Endodermal cell (in vitro differentiated cells): ENCODE measurements at regions not wholly inside any gene's neighbourhood (a gene's known extent, or its start where the extent isn't known, plus 50 kb on each side); places are given as distances from the start of the nearest gene placed in this dataset.

ENCODE experiments used
- DNase-seq: peaks from one replicate; pipeline ENCODE4 v3.0.0-alpha.2; 2017
- H3K27ac ChIP-seq: 2 replicates; pipeline ENCODE4 v1.5.1; 2013; ENCODE audit warnings: mild to moderate bottlenecking, low read depth, low read length, moderate library complexity
- H3K27me3 ChIP-seq: 2 replicates; pipeline ENCODE4 v1.6.1; 2013; ENCODE audit warnings: mild to moderate bottlenecking, low read length, moderate library complexity; ENCODE audit not compliant: insufficient read depth, control insufficient read depth, poor library complexity, severe bottlenecking
- H3K36me3 ChIP-seq: 2 replicates; pipeline ENCODE4 v1.7.0; 2013; ENCODE audit warnings: mild to moderate bottlenecking, low read length, moderate library complexity; ENCODE audit not compliant: control insufficient read depth, insufficient read depth
- H3K4me1 ChIP-seq: one replicate; pipeline ENCODE4 v1.7.0; 2013; ENCODE audit warnings: low read length; ENCODE audit not compliant: control insufficient read depth, insufficient read depth
- H3K4me3 ChIP-seq: 2 replicates; pipeline ENCODE4 v1.5.1; 2013; ENCODE audit warnings: mild to moderate bottlenecking, low read length, moderate library complexity
- H3K9ac ChIP-seq: 2 replicates; pipeline ENCODE4 v1.6.1; 2013; ENCODE audit warnings: mild to moderate bottlenecking, low read length, moderate library complexity; ENCODE audit not compliant: poor library complexity, severe bottlenecking; ENCODE audit errors: extremely low read depth
- H3K9me3 ChIP-seq: 2 replicates; pipeline ENCODE4 v1.6.1; 2013; ENCODE audit warnings: mild to moderate bottlenecking, low read length, moderate library complexity; ENCODE audit not compliant: control insufficient read depth
- H3K27ac Mint-ChIP-seq: 2 replicates; pipeline ENCODE4 v1.8.0; 2020; ENCODE audit warnings: mixed read lengths
- H3K27me3 Mint-ChIP-seq: 2 replicates; pipeline ENCODE4 v1.8.0; 2021; ENCODE audit warnings: mild to moderate bottlenecking, mixed read lengths; ENCODE audit not compliant: insufficient read depth
- H3K36me3 Mint-ChIP-seq: 2 replicates; pipeline ENCODE4 v1.8.0; 2020; ENCODE audit warnings: low read depth, mixed read lengths
- H3K4me1 Mint-ChIP-seq: 2 replicates; pipeline ENCODE4 v1.8.0; 2020; ENCODE audit warnings: mixed read lengths
- H3K4me3 Mint-ChIP-seq: 2 replicates; pipeline ENCODE4 v1.8.0; 2020; ENCODE audit warnings: mild to moderate bottlenecking, moderate library complexity, mixed read lengths
- H3K9me3 Mint-ChIP-seq: 2 replicates; pipeline ENCODE4 v1.8.0; 2020; ENCODE audit warnings: mild to moderate bottlenecking, mixed read lengths
- CTCF ChIP-seq: fragments of 200-600 bp; sonication (generic); conservative IDR thresholded peaks from 2 replicates; pipeline ENCODE4 v1.5.0; 2021; ENCODE audit warnings: antibody characterized with exemption, mild to moderate bottlenecking
- WGBS, 2 experiments: methylation state at CpG; one replicate each; pipeline versions ENCODE4 v1.1.5 to v1.1.7; 2013; ENCODE audit warnings: missing lambda C conversion rate in 2 of 2, mixed read lengths in 1 of 2; ENCODE audit not compliant: insufficient coverage in 1 of 2, insufficient read length in 1 of 2; 5-methylcytosine and 5-hydroxymethylcytosine counted together

GRCh38 chr6:164124986-164125385 is 710.5 kb downstream of the QKI start:
- H3K27ac ChIP-seq, result no peak overlapping the region
- Mint-ChIP-seq H3K9me3 (no peaks in the 10 kb centered on the region), H3K4me1 (no peaks in the 10 kb centered on the region), H3K27ac (no peak overlapping the region), H3K36me3 (no peaks in the 10 kb centered on the region), H3K4me3 (no peak overlapping the region), H3K27me3 (peaks cover 32% of the 10 kb centered on the region)
- H3K27me3 ChIP-seq, result peaks cover 17% of the 10 kb centered on the region
- H3K36me3 ChIP-seq, result no peaks in the 10 kb centered on the region
- no peak for TF ChIP-seq CTCF
- no peak for DNase-seq
- no peak overlapping the region for H3K9ac ChIP-seq
- no peaks in the 10 kb centered on the region for H3K4me1 ChIP-seq
- no peaks in the 10 kb centered on the region for H3K9me3 ChIP-seq
- 59 to 78% methylated on average over 4 to 5 of the region's 5 CpGs for WGBS, 2 experiments
- no peak overlapping the region for H3K4me3 ChIP-seq

GRCh38 chr6:164124473-164124872 is 710.0 kb downstream of the QKI start:
- no peak for DNase-seq
- no peak for TF ChIP-seq CTCF
- H3K36me3 Mint-ChIP-seq, result no peaks in the 10 kb centered on the region
- H3K9me3 Mint-ChIP-seq, result no peaks in the 10 kb centered on the region
- H3K36me3 ChIP-seq, result no peaks in the 10 kb centered on the region
- no peak overlapping the region for H3K27ac ChIP-seq
- peaks cover 34% of the 10 kb centered on the region for H3K27me3 Mint-ChIP-seq
- H3K9ac ChIP-seq, result no peak overlapping the region
- no peak overlapping the region for H3K27ac Mint-ChIP-seq
- H3K4me3 Mint-ChIP-seq, result no peak overlapping the region
- WGBS, 2 experiments, result 94 to 100% methylated on average over 1 to 5 of the region's 5 CpGs
- no peaks in the 10 kb centered on the region for H3K4me1 Mint-ChIP-seq
- H3K27me3 ChIP-seq, result peaks cover 22% of the 10 kb centered on the region
- H3K9me3 ChIP-seq, result no peaks in the 10 kb centered on the region
- H3K4me1 ChIP-seq, result no peaks in the 10 kb centered on the region
- no peak overlapping the region for H3K4me3 ChIP-seq

GRCh38 chr6:164122109-164122508 is 707.6 kb downstream of the QKI start:
- no peak overlapping the region for H3K9ac ChIP-seq
- no peaks in the 10 kb centered on the region for H3K36me3 ChIP-seq
- peaks cover 40% of the 10 kb centered on the region for H3K27me3 ChIP-seq
- Mint-ChIP-seq H3K36me3 (no peaks in the 10 kb centered on the region), H3K4me3 (no peak overlapping the region), H3K9me3 (no peaks in the 10 kb centered on the region), H3K27me3 (peaks cover 50% of the 10 kb centered on the region), H3K4me1 (peaks cover 6% of the 10 kb centered on the region), H3K27ac (no peak overlapping the region)
- H3K27ac ChIP-seq, result no peak overlapping the region
- no peaks in the 10 kb centered on the region for H3K9me3 ChIP-seq
- TF ChIP-seq CTCF, result no peak
- H3K4me1 ChIP-seq, result peaks cover 3% of the 10 kb centered on the region
- DNase-seq, result no peak
- no peak overlapping the region for H3K4me3 ChIP-seq
- WGBS, 2 experiments, result 80 to 90% methylated on average over 3 to 11 of the region's 11 CpGs
